ENCODE measurements at regions not wholly inside any gene's neighbourhood (a gene's known extent, or its start where the extent isn't known, plus 50 kb on each side); places are given as distances from the start of the nearest gene placed in this dataset.

GRCh38 chr13:80055847-80056246 lies 285.1 kb downstream of the SPRY2 start:
- no peak overlapping the region for H3K27ac ChIP-seq (replicated peaks in 1 of 4)
- no peaks in the 10 kb centered on the region for H3K36me3 ChIP-seq
- H3K9me3 ChIP-seq = no peaks in the 10 kb centered on the region
- WGBS = 92% methylated on average over 4 of the region's 4 CpGs
- DNase-seq (ENCODE audit: extremely low spot score) = no peak
- H3K4me1 ChIP-seq = no peaks in the 10 kb centered on the region
- intact Hi-C loops (cut with DNase I) = no loop called here
- H3K27me3 ChIP-seq = no peaks in the 10 kb centered on the region
- TF ChIP-seq CTCF (IDR thresholded peaks at IDR 0.05) (no peak), EP300 (IDR thresholded peaks at IDR 0.05) (no peak), POLR2A (IDR thresholded peaks at IDR 0.05; ENCODE audit: low read depth) (no peak), POLR2AphosphoS5 (IDR thresholded peaks at IDR 0.05) (no peak)
- H3K4me3 ChIP-seq = no peak overlapping the region

GRCh38 chr13:80054806-80055205 lies 286.1 kb downstream of the SPRY2 start:
- TF ChIP-seq POLR2A (IDR thresholded peaks at IDR 0.05; ENCODE audit: low read depth) (no peak), CTCF (IDR thresholded peaks at IDR 0.05) (no peak), EP300 (IDR thresholded peaks at IDR 0.05) (no peak), POLR2AphosphoS5 (IDR thresholded peaks at IDR 0.05) (no peak)
- WGBS = 84% methylated on average over 3 of the region's 3 CpGs
- H3K36me3 ChIP-seq = no peaks in the 10 kb centered on the region
- H3K4me3 ChIP-seq = no peak overlapping the region
- no peak for DNase-seq (ENCODE audit: extremely low spot score)
- peaks cover 0 to 6% (median 3%) of the 10 kb centered on the region in 4 donors for H3K4me1 ChIP-seq
- no peaks in the 10 kb centered on the region for H3K27me3 ChIP-seq
- no peaks in the 10 kb centered on the region for H3K9me3 ChIP-seq
- no peak overlapping the region for H3K27ac ChIP-seq (replicated peaks in 1 of 4)
- intact Hi-C loops (cut with DNase I) = no loop called here

GRCh38 chr13:80052286-80052685 lies 288.6 kb downstream of the SPRY2 start:
- no peak overlapping the region for H3K4me3 ChIP-seq

GRCh38 chr13:80050252-80050651 lies 290.7 kb downstream of the SPRY2 start:
- Histone ChIP-seq H3K9me3 (no peaks in the 10 kb centered on the region), H3K4me3 (no peak overlapping the region), H3K27ac (replicated peaks in 1 of 4) (no peak overlapping the region), H3K27me3 (no peaks in the 10 kb centered on the region), H3K36me3 (no peaks in the 10 kb centered on the region), H3K4me1 (peaks cover 12 to 22% (median 19%) of the 10 kb centered on the region in 4 donors)
- DNase-seq (ENCODE audit: extremely low spot score) = no peak
- intact Hi-C loops (cut with DNase I) = no loop called here
- WGBS = 85% methylated on average over 1 of the region's 1 CpG
- TF ChIP-seq CTCF (IDR thresholded peaks at IDR 0.05) = no peak
- no peak for TF ChIP-seq POLR2AphosphoS5 (IDR thresholded peaks at IDR 0.05)
- TF ChIP-seq EP300 (IDR thresholded peaks at IDR 0.05) = no peak
- TF ChIP-seq POLR2A (IDR thresholded peaks at IDR 0.05; ENCODE audit: low read depth) = no peak

More at GRCh38 chr13:80052286-80052685, 288.6 kb downstream of the SPRY2 start:
- peaks cover 12 to 22% (median 19%) of the 10 kb centered on the region in 4 donors for H3K4me1 ChIP-seq
- no peak for DNase-seq (ENCODE audit: extremely low spot score)
- TF ChIP-seq EP300 (IDR thresholded peaks at IDR 0.05) (no peak), POLR2AphosphoS5 (IDR thresholded peaks at IDR 0.05) (no peak), CTCF (IDR thresholded peaks at IDR 0.05) (no peak), POLR2A (IDR thresholded peaks at IDR 0.05; ENCODE audit: low read depth) (no peak)
- no peaks in the 10 kb centered on the region for H3K27me3 ChIP-seq
- no peaks in the 10 kb centered on the region for H3K36me3 ChIP-seq
- no peaks in the 10 kb centered on the region for H3K9me3 ChIP-seq
- H3K27ac ChIP-seq (replicated peaks in 1 of 4) = no peak overlapping the region
- intact Hi-C loops (cut with DNase I) = no loop called here

GRCh38 chr13:80048802-80049201 lies 292.1 kb downstream of the SPRY2 start:
- Histone ChIP-seq H3K27me3 (no peaks in the 10 kb centered on the region), H3K36me3 (no peaks in the 10 kb centered on the region), H3K27ac (replicated peaks in 1 of 4) (peak overlapping the region in 2 of 4 donors; percentile 5 to 18), H3K4me1 (peaks cover 12 to 22% (median 19%) of the 10 kb centered on the region in 4 donors), H3K9me3 (no peaks in the 10 kb centered on the region), H3K4me3 (no peak overlapping the region)
- peak; percentile 93 for DNase-seq (ENCODE audit: extremely low spot score)
- TF ChIP-seq CTCF (IDR thresholded peaks at IDR 0.05) (no peak), POLR2A (IDR thresholded peaks at IDR 0.05; ENCODE audit: low read depth) (no peak), POLR2AphosphoS5 (IDR thresholded peaks at IDR 0.05) (peak in 1 of 2 donors; percentile 74)
- intact Hi-C loops (cut with DNase I) = no loop called here
- 3% methylated on average over 7 of the region's 7 CpGs for WGBS

Measured in esophagus muscularis mucosa (tissue), 4 donors.